GM18858 (cell line): ENCODE measurements at regions not wholly inside any gene's neighbourhood (a gene's known extent, or its start where the extent isn't known, plus 50 kb on each side); places are given as distances from the start of the nearest gene placed in this dataset.
"Not testable (repeated sequence)": the region's sequence is repeated elsewhere in the genome, so short reads cannot be mapped to it uniquely, and the experiment has no call there.

Source experiments
- ATAC-seq: cut with Tn5 transposase; IDR thresholded peaks from one replicate; pipeline ENCODE4 v1.9.1; 2021; ENCODE audit not compliant: unreplicated experiment

GRCh38 chr16:86334079-86334635 lies 176.2 kb upstream of the FOXF1 start:
- ATAC-seq: no peak

GRCh38 chr16:86335266-86336172 lies 174.8 kb upstream of the FOXF1 start:
- ATAC-seq: no peak

GRCh38 chr16:86337138-86337537 lies 173.2 kb upstream of the FOXF1 start:
- no peak for ATAC-seq

- ATAC-seq: no peak
Measured at GRCh38 chr16:86337581-86338402, 172.5 kb upstream of the FOXF1 start.

GRCh38 chr16:86338403-86339115 lies 171.8 kb upstream of the FOXF1 start:
- no peak for ATAC-seq

- ATAC-seq: no peak
Measured at GRCh38 chr16:86342161-86342834, 168.0 kb upstream of the FOXF1 start.

- ATAC-seq: no peak
Measured at GRCh38 chr16:86343027-86343795, 167.1 kb upstream of the FOXF1 start.

GRCh38 chr16:86343796-86344585 lies 166.3 kb upstream of the FOXF1 start:
- ATAC-seq: no peak

GRCh38 chr16:86344586-86344871 lies 165.8 kb upstream of the FOXF1 start:
- no peak for ATAC-seq

- no peak for ATAC-seq
Measured at GRCh38 chr16:86344881-86345280, 165.4 kb upstream of the FOXF1 start.

- ATAC-seq: no peak
Measured at GRCh38 chr16:86345516-86345915, 164.8 kb upstream of the FOXF1 start.

- ATAC-seq: no peak
Measured at GRCh38 chr16:86346034-86346433, 164.3 kb upstream of the FOXF1 start.

- no peak for ATAC-seq
Measured at GRCh38 chr16:86347090-86347489, 163.2 kb upstream of the FOXF1 start.

- ATAC-seq: no peak
Measured at GRCh38 chr16:86347916-86348555, 162.3 kb upstream of the FOXF1 start.

GRCh38 chr16:86349338-86349900 lies 160.9 kb upstream of the FOXF1 start:
- ATAC-seq: no peak

- no peak for ATAC-seq
Measured at GRCh38 chr16:86350289-86350688, 160.0 kb upstream of the FOXF1 start.

GRCh38 chr16:86351041-86351784 lies 159.1 kb upstream of the FOXF1 start:
- ATAC-seq: no peak

- not testable (repeated sequence) for ATAC-seq
Measured at GRCh38 chr16:86351785-86352139, 158.6 kb upstream of the FOXF1 start.
